HL-60 (cell line): ENCODE measurements at regions not wholly inside any gene's neighbourhood (a gene's known extent, or its start where the extent isn't known, plus 50 kb on each side); places are given as distances from the start of the nearest gene placed in this dataset.

Experiments
- CTCF ChIP-seq: IDR thresholded peaks from one replicate; pipeline ENCODE4 v1.5.1; 2011; ENCODE audit warnings: low read length, control low read depth, inconsistent platforms; ENCODE audit not compliant: insufficient read depth
- POLR2AphosphoS5 ChIP-seq: IDR thresholded peaks from 2 replicates; pipeline ENCODE4 v1.6.1; 2012; ENCODE audit warnings: low read depth
- REST ChIP-seq: IDR thresholded peaks from 2 replicates; pipeline ENCODE4 v1.6.1; 2012; ENCODE audit warnings: low read depth; ENCODE audit not compliant: insufficient replicate concordance
- SPI1 ChIP-seq: IDR thresholded peaks from 2 replicates; pipeline ENCODE4 v1.6.1; 2012; ENCODE audit warnings: low read depth, mild to moderate bottlenecking, borderline replicate concordance

- TF ChIP-seq CTCF = no peak
- TF ChIP-seq POLR2AphosphoS5 = no peak
- no peak for TF ChIP-seq REST
- no peak for TF ChIP-seq SPI1
Measured at GRCh38 chr10:29835055-29835454, 200.3 kb upstream of the SVIL start.
